ENCODE measurements at regions not wholly inside any gene's neighbourhood (a gene's known extent, or its start where the extent isn't known, plus 50 kb on each side); places are given as distances from the start of the nearest gene placed in this dataset.

DNA sequence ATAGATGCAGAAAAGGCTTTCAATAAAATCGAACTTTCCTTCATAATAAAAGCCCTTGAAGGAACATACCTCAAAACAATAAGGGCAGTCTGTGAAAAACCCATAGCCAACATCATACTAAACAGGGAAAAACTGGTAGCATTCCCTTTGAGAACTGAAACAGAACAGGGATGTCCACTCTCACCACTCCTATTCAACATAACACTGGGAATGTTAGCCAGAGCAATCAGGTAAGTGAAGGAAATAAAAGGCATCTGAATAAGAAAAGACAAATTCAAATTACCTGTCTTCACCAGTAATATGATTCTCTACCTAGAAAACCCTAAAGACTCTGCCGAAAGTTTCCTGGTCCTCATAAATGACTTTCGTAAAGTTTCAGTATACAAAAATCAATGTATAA is 861.0 kb upstream of the VRK2 start:
- H3K4me1 ChIP-seq (ENCODE audit: insufficient read depth) = peaks cover 22% of the 10 kb centered on the region
- no peak overlapping the region for H3K4me3 ChIP-seq
- DNase-seq = no peak
- no peak overlapping the region for H3K4me2 ChIP-seq (ENCODE audit: unreplicated experiment)
- no peak overlapping the region for H3K9ac ChIP-seq
- no peak overlapping the region for H2AFZ ChIP-seq
- no peak overlapping the region for H3K27ac ChIP-seq
- no peak for TF ChIP-seq EZH2phosphoT487 (IDR thresholded peaks at IDR 0.05; ENCODE audit: insufficient read depth, low read depth)
- in situ Hi-C loops (cut with MboI) = no loop called here
- H3K9me3 ChIP-seq (ENCODE audit: low read depth) = no peaks in the 10 kb centered on the region
- H3F3A ChIP-seq (ENCODE audit: insufficient read depth) = no peaks in the 10 kb centered on the region
- H3K36me3 ChIP-seq (ENCODE audit: low read depth) = no peaks in the 10 kb centered on the region
- H4K20me1 ChIP-seq (ENCODE audit: insufficient read depth) = no peaks in the 10 kb centered on the region
- H3K27me3 ChIP-seq (replicated peaks; ENCODE audit: insufficient read depth) = no peaks in the 10 kb centered on the region
- no peaks in the 10 kb centered on the region for H3K9me2 ChIP-seq (ENCODE audit: insufficient read depth)
- WGBS, 2 experiments (ENCODE audit: low coverage in 1 of 2, low lambda C conversion rate in 2 of 2, missing lambda C conversion rate in 2 of 2) = 51 to 53% methylated on average over 3 of the region's 3 CpGs
- H3K79me2 ChIP-seq (ENCODE audit: insufficient read depth) = no peaks in the 10 kb centered on the region

DNA sequence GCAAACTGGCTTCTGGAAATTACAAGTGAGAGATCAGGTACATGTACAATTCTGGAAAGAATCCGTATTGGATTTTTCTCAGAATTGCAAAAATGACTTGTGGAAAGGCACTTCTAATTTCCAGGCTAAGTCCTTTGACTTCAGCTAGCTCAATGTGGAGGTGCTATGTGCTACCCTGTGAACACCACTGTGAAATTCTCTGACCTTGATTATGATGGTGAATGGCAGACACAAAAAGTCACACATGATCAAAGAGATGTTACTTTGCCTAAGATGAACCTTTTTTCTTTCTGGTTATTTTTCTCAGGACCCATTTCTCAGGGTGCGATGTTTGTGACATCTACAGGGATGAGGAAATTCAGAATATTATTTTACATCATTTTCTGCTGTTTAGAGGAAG is 856.6 kb upstream of the VRK2 start:
- Histone ChIP-seq H3K79me2 (ENCODE audit: insufficient read depth) (no peaks in the 10 kb centered on the region), H3K36me3 (ENCODE audit: low read depth) (no peaks in the 10 kb centered on the region), H3K9ac (no peak overlapping the region), H3K9me3 (ENCODE audit: low read depth) (no peaks in the 10 kb centered on the region), H4K20me1 (ENCODE audit: insufficient read depth) (no peaks in the 10 kb centered on the region), H3F3A (ENCODE audit: insufficient read depth) (no peaks in the 10 kb centered on the region), H3K4me2 (ENCODE audit: unreplicated experiment) (no peak overlapping the region), H2AFZ (no peak overlapping the region), H3K4me1 (ENCODE audit: insufficient read depth) (no peaks in the 10 kb centered on the region), H3K4me3 (no peak overlapping the region), H3K9me2 (ENCODE audit: insufficient read depth) (no peaks in the 10 kb centered on the region), H3K27ac (no peak overlapping the region), H3K27me3 (replicated peaks; ENCODE audit: insufficient read depth) (no peaks in the 10 kb centered on the region)
- in situ Hi-C loops (cut with MboI) = no loop called here
- no peak for DNase-seq
- WGBS, 2 experiments (ENCODE audit: low coverage in 1 of 2, low lambda C conversion rate in 2 of 2, missing lambda C conversion rate in 2 of 2) = 57% methylated on average over 2 of the region's 2 CpGs
- no peak for TF ChIP-seq EZH2phosphoT487 (IDR thresholded peaks at IDR 0.05; ENCODE audit: insufficient read depth, low read depth)
- no peak for TF ChIP-seq EZH2 (IDR thresholded peaks at IDR 0.05; ENCODE audit: insufficient read depth, poor library complexity, severe bottlenecking)

DNA sequence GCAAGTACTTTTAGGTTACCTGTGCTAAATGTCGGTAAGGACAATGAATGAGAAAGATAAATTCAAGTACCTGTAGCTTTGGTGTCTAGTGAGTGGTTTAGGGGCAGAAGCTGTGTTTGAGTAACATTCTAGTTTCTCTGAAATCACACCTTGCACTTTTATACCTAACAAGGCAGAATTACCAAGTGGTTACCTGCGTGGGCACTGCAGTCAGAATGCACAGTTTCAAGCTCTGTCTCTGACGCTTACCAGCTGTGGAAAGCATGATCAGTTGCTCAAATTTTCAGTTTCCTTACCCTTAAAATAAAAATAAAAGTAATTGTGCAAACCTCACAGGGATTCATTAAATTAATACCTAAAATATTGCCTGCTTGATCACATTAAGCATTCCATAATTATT is 846.9 kb upstream of the VRK2 start:
- no peak overlapping the region for H3K4me2 ChIP-seq (ENCODE audit: unreplicated experiment)
- H3K27me3 ChIP-seq (replicated peaks; ENCODE audit: insufficient read depth) = no peaks in the 10 kb centered on the region
- no peaks in the 10 kb centered on the region for H3K79me2 ChIP-seq (ENCODE audit: insufficient read depth)
- no peak for TF ChIP-seq EZH2 (IDR thresholded peaks at IDR 0.05; ENCODE audit: insufficient read depth, poor library complexity, severe bottlenecking)
- no peak for TF ChIP-seq EZH2phosphoT487 (IDR thresholded peaks at IDR 0.05; ENCODE audit: insufficient read depth, low read depth)
- no peak for DNase-seq
- no peaks in the 10 kb centered on the region for H3K4me1 ChIP-seq (ENCODE audit: insufficient read depth)
- in situ Hi-C loops (cut with MboI) = no loop called here
- no peak overlapping the region for H3K4me3 ChIP-seq
- no peak overlapping the region for H3K9ac ChIP-seq
- 25 to 28% methylated on average over 3 of the region's 3 CpGs for WGBS, 2 experiments (ENCODE audit: low coverage in 1 of 2, low lambda C conversion rate in 2 of 2, missing lambda C conversion rate in 2 of 2)
- H3K36me3 ChIP-seq (ENCODE audit: low read depth) = no peaks in the 10 kb centered on the region
- H3K9me2 ChIP-seq (ENCODE audit: insufficient read depth) = no peaks in the 10 kb centered on the region
- no peaks in the 10 kb centered on the region for H3K9me3 ChIP-seq (ENCODE audit: low read depth)
- no peaks in the 10 kb centered on the region for H3F3A ChIP-seq (ENCODE audit: insufficient read depth)
- no peak overlapping the region for H3K27ac ChIP-seq
- no peaks in the 10 kb centered on the region for H4K20me1 ChIP-seq (ENCODE audit: insufficient read depth)
- H2AFZ ChIP-seq = no peak overlapping the region

DNA sequence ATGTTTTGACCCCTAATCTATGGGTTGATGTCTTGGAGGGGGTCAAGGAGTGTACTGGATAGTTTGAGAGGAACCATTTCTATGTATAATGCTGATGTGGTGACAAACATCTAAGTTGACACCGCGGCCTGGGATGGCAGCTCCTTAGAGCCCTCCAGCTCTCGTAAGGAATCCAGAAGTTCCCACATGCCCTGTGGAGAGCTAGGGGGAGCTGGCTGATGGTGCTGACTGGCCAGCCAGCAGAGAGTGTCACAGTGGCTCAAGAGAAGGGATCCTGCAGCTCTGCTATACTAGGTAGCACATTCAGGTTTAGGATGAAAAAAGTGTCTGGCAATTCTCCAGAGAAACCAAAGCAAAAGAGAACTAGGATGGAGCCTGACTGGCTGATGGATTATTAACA is 842.2 kb upstream of the VRK2 start:
- no peak for DNase-seq
- Histone ChIP-seq H3K4me2 (ENCODE audit: unreplicated experiment) (no peak overlapping the region), H3K9ac (no peak overlapping the region), H3K79me2 (ENCODE audit: insufficient read depth) (no peaks in the 10 kb centered on the region), H4K20me1 (ENCODE audit: insufficient read depth) (no peaks in the 10 kb centered on the region), H2AFZ (no peak overlapping the region), H3K4me3 (no peak overlapping the region), H3K9me3 (ENCODE audit: low read depth) (no peaks in the 10 kb centered on the region), H3K27ac (no peak overlapping the region), H3K27me3 (replicated peaks; ENCODE audit: insufficient read depth) (no peaks in the 10 kb centered on the region), H3K36me3 (ENCODE audit: low read depth) (no peaks in the 10 kb centered on the region), H3F3A (ENCODE audit: insufficient read depth) (no peaks in the 10 kb centered on the region), H3K4me1 (ENCODE audit: insufficient read depth) (no peaks in the 10 kb centered on the region), H3K9me2 (ENCODE audit: insufficient read depth) (no peaks in the 10 kb centered on the region)
- TF ChIP-seq EZH2phosphoT487 (IDR thresholded peaks at IDR 0.05; ENCODE audit: insufficient read depth, low read depth) (no peak), EZH2 (IDR thresholded peaks at IDR 0.05; ENCODE audit: insufficient read depth, poor library complexity, severe bottlenecking) (no peak)
- in situ Hi-C loops (cut with MboI) = no loop called here
- 57 to 63% methylated on average over 3 of the region's 3 CpGs for WGBS, 2 experiments (ENCODE audit: low coverage in 1 of 2, low lambda C conversion rate in 2 of 2, missing lambda C conversion rate in 2 of 2)

DNA sequence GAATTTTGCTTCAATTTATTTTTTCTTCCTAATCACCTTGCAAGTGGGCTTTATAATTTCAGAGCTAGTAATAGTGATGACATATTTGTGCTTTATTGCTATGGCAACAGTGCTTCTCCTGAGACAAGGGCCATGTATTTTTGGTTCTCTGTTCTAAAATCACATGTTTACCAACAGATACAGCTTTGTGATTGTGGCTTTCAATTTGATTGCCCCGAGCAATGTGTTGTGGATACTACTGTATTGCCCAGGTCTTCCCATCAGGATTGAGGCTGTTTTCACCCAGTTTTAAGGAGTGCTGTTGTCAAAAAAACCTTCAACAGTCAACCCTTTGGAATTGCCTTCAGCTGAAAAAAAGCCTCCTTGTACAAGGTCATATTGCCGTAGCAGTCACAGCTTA is 841.4 kb upstream of the VRK2 start:
- H3K27me3 ChIP-seq (replicated peaks; ENCODE audit: insufficient read depth) = no peaks in the 10 kb centered on the region

More for the DNA sequence above, 841.4 kb upstream of the VRK2 start:
- H3K9me2 ChIP-seq (ENCODE audit: insufficient read depth) = no peaks in the 10 kb centered on the region
- no peaks in the 10 kb centered on the region for H3K79me2 ChIP-seq (ENCODE audit: insufficient read depth)
- H3K27ac ChIP-seq = no peak overlapping the region
- no peak for DNase-seq
- no peak overlapping the region for H3K4me2 ChIP-seq (ENCODE audit: unreplicated experiment)
- no peak overlapping the region for H3K4me3 ChIP-seq
- WGBS, 2 experiments (ENCODE audit: low coverage in 1 of 2, low lambda C conversion rate in 2 of 2, missing lambda C conversion rate in 2 of 2) = 6 to 13% methylated on average over 2 of the region's 2 CpGs
- no peaks in the 10 kb centered on the region for H3F3A ChIP-seq (ENCODE audit: insufficient read depth)
- H2AFZ ChIP-seq = no peak overlapping the region
- no peaks in the 10 kb centered on the region for H4K20me1 ChIP-seq (ENCODE audit: insufficient read depth)
- TF ChIP-seq EZH2phosphoT487 (IDR thresholded peaks at IDR 0.05; ENCODE audit: insufficient read depth, low read depth) = no peak
- H3K36me3 ChIP-seq (ENCODE audit: low read depth) = no peaks in the 10 kb centered on the region
- no peak overlapping the region for H3K9ac ChIP-seq
- no peaks in the 10 kb centered on the region for H3K9me3 ChIP-seq (ENCODE audit: low read depth)
- no peaks in the 10 kb centered on the region for H3K4me1 ChIP-seq (ENCODE audit: insufficient read depth)
- in situ Hi-C loops (cut with MboI) = no loop called here

Data from GM23248 (cell line).